ENCODE measurements at regions not wholly inside any gene's neighbourhood (a gene's known extent, or its start where the extent isn't known, plus 50 kb on each side); places are given as distances from the start of the nearest gene placed in this dataset.
"Not testable (repeated sequence)": the region's sequence is repeated elsewhere in the genome, so short reads cannot be mapped to it uniquely, and the experiment has no call there.

DNA sequence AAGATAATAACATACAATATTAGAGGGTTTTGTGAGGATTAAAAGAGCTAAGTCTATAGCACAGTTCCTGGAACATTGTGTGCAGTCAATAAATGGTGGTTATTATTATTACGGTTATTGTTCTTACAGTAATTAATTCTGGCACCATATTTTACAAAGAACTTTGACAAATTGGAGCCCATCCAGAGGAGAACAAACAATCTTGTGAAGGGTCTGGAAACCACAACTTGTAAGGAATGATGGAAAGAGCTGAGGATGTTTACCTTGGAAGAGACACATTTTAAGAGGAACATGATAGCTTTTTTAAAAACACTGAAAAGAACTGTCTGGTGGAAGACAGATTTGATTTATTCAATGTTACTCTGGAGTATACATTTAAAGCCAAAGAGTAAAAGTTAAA lies 150.5 kb upstream of the KRR1 start:
- no peak for DNase-seq

DNA sequence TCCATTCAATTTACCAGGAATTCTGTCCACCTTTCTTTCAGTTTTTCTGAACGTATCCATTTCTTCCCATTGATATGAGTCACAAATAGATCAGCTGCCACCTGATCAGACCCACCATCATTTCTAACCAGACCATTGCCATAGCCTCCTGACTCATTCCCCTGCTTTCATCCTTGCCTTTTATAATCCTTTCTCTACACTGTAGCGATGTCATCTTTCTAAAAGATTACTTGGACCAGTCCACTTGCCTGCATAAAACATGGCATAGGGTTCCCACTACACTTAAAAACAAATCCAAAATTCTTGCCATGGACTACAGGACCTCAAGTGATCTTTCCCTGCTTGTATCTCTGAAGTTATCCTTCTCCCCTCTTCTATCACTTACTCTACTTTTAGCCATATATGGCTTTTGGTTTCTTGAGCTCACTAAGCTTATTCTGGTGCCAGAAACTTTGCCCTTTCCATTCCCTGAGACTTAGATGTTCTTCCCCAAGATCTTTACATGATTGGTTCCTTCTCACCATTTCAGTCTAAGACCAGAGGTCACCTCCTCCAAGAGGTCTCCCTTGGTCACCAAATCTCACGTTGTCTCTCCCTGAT lies 149.5 kb upstream of the KRR1 start:
- no peak for DNase-seq

GRCh38 chr12:75660107-75660530 lies 148.7 kb upstream of the KRR1 start:
- no peak for DNase-seq

DNA sequence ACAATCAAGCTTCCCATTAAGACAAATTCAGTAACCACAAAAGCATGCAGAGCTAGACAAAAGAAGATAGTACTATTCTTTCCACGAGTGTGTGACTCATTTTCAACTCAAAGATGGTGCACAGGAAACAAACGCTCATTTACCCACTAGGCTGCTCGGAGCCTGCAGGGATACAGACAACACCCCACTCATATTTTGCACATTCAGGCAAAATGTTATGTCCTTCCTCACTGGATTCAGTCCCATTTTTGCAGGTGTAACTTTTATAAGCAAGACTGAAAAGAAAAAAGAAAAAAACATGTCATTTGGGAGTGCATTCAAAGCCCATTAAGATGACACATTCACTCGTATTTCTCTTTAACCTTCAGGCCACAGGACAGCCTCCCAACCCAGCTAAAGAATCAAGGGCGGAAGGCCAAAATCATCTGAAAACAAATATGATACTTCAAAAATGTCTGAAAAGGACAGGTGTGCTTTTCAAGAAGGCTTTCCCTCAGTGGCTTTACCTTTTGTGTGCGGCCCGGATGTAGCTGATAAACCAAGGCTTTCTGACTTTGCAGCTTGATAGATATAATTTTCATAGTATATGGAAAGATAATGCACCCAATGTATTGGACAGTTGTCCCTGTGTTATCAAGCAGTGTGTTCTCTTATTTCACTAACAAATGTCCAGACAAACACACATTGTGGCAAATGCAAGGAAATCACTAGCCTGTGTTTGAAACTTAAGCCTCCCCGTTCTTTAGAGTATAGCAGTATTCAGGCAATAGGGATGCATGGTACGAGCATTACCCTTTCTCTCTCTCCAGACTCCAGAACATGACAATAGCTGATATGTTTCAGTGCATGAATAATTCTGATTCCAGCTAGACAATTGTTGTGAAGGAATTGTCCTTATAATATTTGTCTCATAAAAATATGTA lies 147.8 kb upstream of the KRR1 start:
- DNase-seq = no peak

GRCh38 chr12:75658286-75658685 lies 146.9 kb upstream of the KRR1 start:
- no peak for DNase-seq

- DNase-seq = no peak
Observed at GRCh38 chr12:75657831-75658230, 146.4 kb upstream of the KRR1 start.

DNA sequence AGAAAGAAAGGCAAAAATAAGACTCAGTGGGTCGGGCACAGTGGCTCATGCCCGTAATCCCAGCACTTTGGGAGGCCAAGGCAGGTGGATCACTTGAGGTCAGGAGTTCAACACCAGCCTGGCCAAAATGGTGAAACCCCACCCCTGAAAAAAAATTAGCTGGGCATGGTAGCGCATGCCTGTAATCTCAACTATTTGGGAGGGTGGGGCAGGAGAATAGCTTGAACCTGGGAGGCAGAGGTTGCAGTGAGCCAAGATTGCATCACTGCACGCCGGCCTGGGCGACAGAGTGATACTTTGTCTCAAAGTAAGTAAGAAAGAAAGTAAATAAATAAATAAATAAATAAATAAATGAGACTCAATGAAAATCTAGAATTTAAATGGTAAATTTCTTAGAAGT lies 145.9 kb upstream of the KRR1 start:
- DNase-seq = not testable (repeated sequence)

- no peak for DNase-seq
Observed at GRCh38 chr12:75656648-75657047, 145.2 kb upstream of the KRR1 start.

- no peak for DNase-seq
Observed at GRCh38 chr12:75656210-75656609, 144.8 kb upstream of the KRR1 start.

DNA sequence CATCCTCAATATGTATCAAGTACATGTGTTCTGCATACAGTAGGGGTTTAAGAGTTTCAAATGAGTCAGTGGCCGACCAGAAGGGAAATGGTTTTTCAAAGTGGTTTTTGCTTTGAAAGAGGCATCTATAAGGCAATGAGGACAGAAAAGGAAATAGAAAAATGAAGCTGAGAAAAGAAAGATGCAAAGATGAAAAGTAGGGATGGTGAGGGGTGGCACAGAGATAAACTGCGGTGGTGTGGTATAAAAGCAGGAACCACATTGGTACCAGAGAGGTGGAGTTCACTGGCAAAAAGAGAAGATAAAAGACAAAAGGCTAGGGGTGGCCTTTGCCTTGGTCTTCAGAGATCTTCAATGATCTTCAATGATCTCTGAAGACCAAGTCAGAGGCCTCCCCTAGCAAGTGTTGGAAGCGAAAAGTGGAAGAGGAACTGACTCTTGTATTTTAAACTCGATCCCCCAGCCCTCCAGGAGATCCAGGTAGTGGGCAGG lies 144.0 kb upstream of the KRR1 start:
- DNase-seq = no peak

DNA sequence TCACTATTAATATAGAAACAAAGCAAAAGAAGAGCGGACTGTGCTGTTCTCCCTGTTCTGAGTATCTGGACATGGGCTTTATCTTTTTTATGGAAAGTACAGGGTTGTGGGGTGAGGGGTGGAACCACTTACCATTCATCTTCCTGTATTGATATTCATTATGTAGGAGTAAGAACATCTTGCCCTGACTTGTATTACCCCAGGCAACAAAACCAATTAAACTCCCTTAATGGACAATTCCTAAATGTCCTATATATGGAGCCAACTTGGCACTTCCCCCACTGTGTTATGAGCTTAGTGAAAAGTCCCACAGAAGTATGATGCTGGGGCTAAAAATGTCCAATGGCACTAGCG lies 139.9 kb upstream of the KRR1 start:
- no peak for DNase-seq

DNA sequence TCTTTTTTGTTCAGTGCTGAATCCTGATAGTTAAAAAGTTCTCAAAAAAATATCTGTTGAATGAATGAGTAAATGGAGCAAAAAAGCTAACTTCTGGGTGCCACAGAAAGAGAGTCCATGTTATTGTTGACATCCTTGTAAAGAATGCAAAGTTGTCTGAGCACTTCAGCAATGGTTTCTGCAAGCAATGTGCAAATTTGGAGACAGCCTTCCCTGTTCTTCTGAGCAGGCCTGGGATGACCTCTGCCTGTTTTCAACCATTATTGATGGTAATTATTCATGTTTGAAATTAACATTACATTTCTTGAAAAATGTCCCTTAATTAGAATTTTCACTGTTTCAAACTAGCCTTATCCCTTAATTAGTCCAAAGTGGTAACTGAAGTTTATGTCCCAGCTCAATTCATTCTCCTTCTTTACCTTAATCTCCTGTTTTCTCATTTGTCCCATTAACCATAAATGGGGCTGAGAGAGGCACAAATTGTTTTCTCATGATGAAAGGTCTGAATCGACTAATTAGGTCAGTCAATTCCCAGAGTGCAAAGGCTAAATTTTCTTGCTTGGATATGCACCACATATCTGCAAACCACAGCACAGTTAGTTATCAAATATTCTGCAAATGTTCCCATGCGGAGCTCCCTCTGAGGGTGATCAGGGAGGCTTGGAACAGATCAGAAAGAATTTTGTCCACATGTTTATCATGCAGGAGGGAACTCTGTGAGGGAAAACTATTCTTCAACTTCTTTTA lies 139.4 kb upstream of the KRR1 start:
- DNase-seq = no peak

DNA sequence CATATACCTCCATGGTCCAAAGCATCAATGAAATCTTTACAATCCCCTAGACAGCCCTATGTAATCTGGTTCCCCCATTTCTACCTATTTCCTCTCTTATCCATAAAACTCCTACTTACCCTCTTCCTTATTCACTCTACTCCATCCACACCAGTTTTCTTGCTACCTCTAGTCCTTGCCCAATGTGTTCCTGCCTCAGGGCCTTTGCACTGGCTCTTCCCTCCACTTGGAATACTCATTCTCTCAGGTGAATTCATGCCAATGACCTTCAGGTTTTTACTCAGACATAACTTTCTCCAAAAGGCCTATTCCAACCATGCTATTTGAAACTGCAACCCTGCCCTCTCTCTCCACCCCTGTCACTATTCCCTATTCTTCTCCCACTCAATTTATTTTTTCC lies 138.7 kb upstream of the KRR1 start:
- DNase-seq = no peak

DNA sequence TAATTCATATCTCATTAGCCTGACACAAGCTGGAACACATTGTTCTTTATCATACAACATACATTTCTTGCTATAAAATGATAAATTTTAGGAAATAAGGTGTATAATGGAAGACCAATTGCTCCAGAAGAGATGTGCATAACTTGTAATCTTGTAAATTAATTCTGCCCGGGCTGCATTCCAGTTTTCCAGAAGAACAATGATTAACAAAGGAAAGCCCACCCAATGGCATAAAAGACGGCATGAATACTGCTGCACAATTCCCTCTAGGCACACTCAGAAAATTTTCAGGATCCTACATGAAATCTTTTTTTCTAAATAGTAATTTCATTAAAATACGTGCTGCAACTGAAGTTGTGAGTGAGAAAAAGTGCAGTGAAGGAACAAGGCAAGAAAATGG lies 137.4 kb upstream of the KRR1 start:
- DNase-seq = no peak

- no peak for DNase-seq
Observed at GRCh38 chr12:75646329-75647210, 135.2 kb upstream of the KRR1 start.

DNA sequence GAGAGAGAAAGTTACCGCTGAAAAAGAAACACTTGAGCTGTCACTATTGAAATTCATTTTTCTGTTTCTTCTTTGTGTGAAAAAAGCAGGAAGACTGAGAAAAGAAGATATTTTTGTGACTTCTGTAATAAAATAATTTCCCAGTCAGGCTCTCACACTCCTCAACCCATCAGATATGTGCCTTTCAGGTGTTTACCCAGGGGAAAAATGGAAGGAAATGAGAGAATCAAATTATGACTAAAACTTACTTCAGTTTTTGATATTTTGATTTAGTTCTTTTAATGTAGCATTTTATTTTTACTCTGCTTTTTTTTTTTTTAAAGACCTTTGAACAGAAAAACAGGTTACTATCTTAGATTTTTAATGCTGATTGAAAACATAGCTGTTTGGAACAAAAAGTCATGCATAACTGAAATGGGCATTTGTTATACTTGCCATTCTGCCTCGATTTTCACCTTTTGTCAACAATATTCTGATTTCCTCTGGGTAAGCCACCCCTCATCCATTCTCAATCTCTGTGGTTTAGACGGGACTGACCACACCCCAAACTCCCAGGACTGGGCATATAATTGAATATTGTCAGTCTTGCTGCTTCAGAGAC lies 133.2 kb upstream of the KRR1 start:
- no peak for DNase-seq

GRCh38 chr12:75643119-75643518 lies 131.7 kb upstream of the KRR1 start:
- DNase-seq = not testable (repeated sequence)

DNA sequence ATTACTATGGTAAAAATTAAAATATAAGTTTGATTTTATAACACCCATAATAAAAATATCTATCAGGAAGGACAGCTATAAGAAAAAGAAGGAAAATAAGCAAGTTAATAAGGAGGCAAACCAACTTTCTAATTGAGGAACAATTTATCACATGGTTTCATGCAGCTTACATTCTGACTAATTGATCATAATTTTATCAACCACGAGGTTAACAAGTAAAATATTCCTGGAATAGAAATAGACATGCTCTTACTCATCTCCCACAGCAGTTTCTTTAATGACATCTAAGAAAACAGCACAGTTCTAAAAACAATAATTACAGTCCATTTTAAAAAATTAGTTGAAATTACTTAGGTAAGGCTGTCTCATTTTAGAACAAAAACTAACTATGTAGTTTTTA lies 130.8 kb upstream of the KRR1 start:
- no peak for DNase-seq

DNA sequence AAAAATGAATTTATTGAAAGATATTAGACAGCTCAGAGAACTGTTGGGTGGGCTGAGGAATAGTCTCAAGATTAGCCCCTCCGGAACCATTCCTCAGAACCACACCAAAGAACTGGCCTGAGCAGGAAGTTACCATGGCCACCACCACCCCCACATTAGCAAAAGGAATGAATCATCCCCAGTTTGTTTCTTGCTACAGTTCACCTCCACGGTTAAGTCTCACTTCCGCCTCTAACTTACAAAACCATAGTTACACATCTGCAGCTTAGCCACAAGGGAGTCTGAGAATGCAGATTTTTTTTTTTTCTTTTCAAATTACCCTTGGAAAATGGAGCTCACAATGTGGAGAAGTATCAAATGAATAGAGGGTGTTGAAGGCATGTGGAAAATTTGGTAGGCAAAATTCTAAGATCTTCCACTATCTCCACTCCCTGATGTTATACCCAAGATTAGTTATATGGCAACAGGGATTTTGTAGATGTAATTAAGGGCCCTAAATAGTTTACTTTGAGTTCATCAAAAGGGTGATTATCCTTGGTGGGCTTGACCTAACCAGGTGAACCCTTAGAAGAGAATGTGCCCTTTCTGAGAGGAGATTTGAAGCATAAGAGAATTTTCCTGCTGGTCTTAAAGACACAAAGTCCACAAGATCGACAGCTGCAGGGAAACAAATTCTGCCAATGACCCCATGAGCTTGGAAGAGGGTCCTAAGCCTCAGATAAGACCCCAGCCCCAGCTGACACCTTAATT lies 129.8 kb upstream of the KRR1 start:
- DNase-seq = no peak

- DNase-seq = no peak
Observed at GRCh38 chr12:75638792-75639191, 127.4 kb upstream of the KRR1 start.

DNA sequence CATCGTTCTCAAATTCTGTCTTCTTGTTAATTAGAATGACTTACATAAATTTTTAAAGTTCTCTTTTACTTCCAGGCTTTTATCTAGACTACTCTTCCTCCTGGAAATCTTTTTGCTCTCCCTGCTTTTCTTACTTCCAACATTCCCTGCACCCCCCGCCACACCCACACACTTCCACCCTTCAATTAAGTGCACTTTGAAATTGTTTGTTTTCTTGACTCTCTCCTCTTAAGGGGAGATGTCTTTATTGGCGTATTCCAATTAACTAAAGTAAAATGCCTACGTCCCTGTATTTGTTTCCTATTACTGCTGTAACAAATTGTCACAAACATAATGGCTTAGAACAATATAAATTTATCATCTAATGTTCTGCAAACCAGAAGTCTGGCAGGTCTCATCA lies 125.2 kb upstream of the KRR1 start:
- no peak for DNase-seq

Measured in right kidney (tissue), 1 donor.